ENCODE measurements at regions not wholly inside any gene's neighbourhood (a gene's known extent, or its start where the extent isn't known, plus 50 kb on each side); places are given as distances from the start of the nearest gene placed in this dataset.

GRCh38 chr10:100618632-100619255, 83.0 kb downstream of the HIF1AN start:
- Histone ChIP-seq H3K9me3 (ENCODE audit: control insufficient read depth, insufficient read depth, low read length) (no peaks in the 10 kb centered on the region), H3K4me1 (ENCODE audit: control insufficient read depth, insufficient read depth, low read length) (no peaks in the 10 kb centered on the region), H3K4ac (ENCODE audit: low read depth, low read length) (no peak overlapping the region), H3K27me3 (ENCODE audit: control insufficient read depth, insufficient read depth, low read length) (peaks cover 47% of the 10 kb centered on the region), H2AK5ac (ENCODE audit: low read depth, low read length) (no peak overlapping the region), H3K4me2 (ENCODE audit: low read depth, low read length) (no peak overlapping the region), H4K8ac (ENCODE audit: low read depth in 2 of 2, low read length in 2 of 2) (no peak overlapping the region), H2BK20ac (ENCODE audit: low read depth, low read length) (no peak overlapping the region), H3K9me1 (ENCODE audit: insufficient read depth, low read length) (no peaks in the 10 kb centered on the region), H2BK120ac (ENCODE audit: low read depth, low read length) (no peak overlapping the region), H2AFZ (replicated peaks; ENCODE audit: low read length, poor library complexity) (no peak overlapping the region), H2AK9ac (replicated peaks; ENCODE audit: low read depth, low read length, poor library complexity) (no peak overlapping the region), H3K27ac (ENCODE audit: insufficient read depth, low read length) (no peak overlapping the region), H4K5ac (ENCODE audit: low read depth, low read length) (no peak overlapping the region), H4K91ac (ENCODE audit: insufficient read depth, low read depth, low read length) (no peak overlapping the region), H3K56ac (ENCODE audit: extremely low read depth, insufficient read depth, low read length) (no peak overlapping the region), H2BK15ac (ENCODE audit: low read depth, low read length) (no peak overlapping the region), H3K79me1 (ENCODE audit: low read depth in 1 of 2, low read length in 2 of 2) (no peaks in the 10 kb centered on the region), H3K18ac (ENCODE audit: low read depth, low read length) (no peak overlapping the region), H3K14ac (replicated peaks; ENCODE audit: low read depth, low read length) (no peak overlapping the region), H4K20me1 (ENCODE audit: insufficient read depth, low read length) (no peaks in the 10 kb centered on the region), H3K23ac (ENCODE audit: low read depth, low read length) (no peak overlapping the region), H2BK5ac (ENCODE audit: low read depth, low read length, poor library complexity, severe bottlenecking) (no peak overlapping the region), H3K4me3 (ENCODE audit: insufficient read depth, low read depth, low read length) (no peak overlapping the region), H3K9ac (ENCODE audit: low read depth, low read length) (no peak overlapping the region), H3K36me3 (ENCODE audit: control insufficient read depth, insufficient read depth, low read length) (no peaks in the 10 kb centered on the region)
- ChIA-PET CTCF (no interaction called here), POLR2A (ENCODE audit: unreplicated experiment) (no interaction called here)
- 20% methylated on average over 1 of the region's 5 CpGs; no CpG with 5 or more reads in 1 of the 2 experiments for WGBS, 2 experiments (ENCODE audit: extremely low coverage in 2 of 2, insufficient read length in 1 of 2)
- intact Hi-C loops (cut with micrococcal nuclease) = no loop called here
- dilution Hi-C loops (cut with HindIII; ENCODE audit: low sequenced_read_pairs, unreplicated experiment) = no loop called here
- ATAC-seq (ENCODE audit: low read depth) = no peak
- BruUV-seq (replicated peaks) = no TSS peak
- TF ChIP-seq MAFK (IDR thresholded peaks at IDR 0.05; ENCODE audit: low read depth, low read length) = no peak
- no peak for TF ChIP-seq CTCF (conservative IDR thresholded peaks at IDR 0.05; ENCODE audit: low read depth, low read length)
- TF ChIP-seq SMC3 (IDR thresholded peaks at IDR 0.05; ENCODE audit: low read depth, low read length) = no peak
- TF ChIP-seq RCOR1 (IDR thresholded peaks at IDR 0.05; ENCODE audit: insufficient replicate concordance, low read length) = no peak
- no peak for TF ChIP-seq CHD1 (IDR thresholded peaks at IDR 0.05; ENCODE audit: low read depth, low read length)
- TF ChIP-seq POLR2A (IDR thresholded peaks at IDR 0.05; ENCODE audit: low read depth, low read length) = no peak
- TF ChIP-seq MAZ (IDR thresholded peaks at IDR 0.05; ENCODE audit: borderline replicate concordance, low read depth, low read length) = no peak
- no peak for TF ChIP-seq ELK1 (IDR thresholded peaks at IDR 0.05; ENCODE audit: borderline replicate concordance, low read depth, low read length)
- TF ChIP-seq CEBPB (IDR thresholded peaks at IDR 0.05; ENCODE audit: low read depth, low read length) = no peak
- no peak for TF ChIP-seq BHLHE40 (IDR thresholded peaks at IDR 0.05; ENCODE audit: low read depth, low read length)
- no peak for TF ChIP-seq MXI1 (IDR thresholded peaks at IDR 0.05; ENCODE audit: borderline replicate concordance, low read depth, low read length)
- no peak for TF ChIP-seq RFX5 (IDR thresholded peaks at IDR 0.05; ENCODE audit: low read depth, low read length)
- TF ChIP-seq FOS (IDR thresholded peaks at IDR 0.05; ENCODE audit: low read depth, low read length) = no peak
- TF ChIP-seq RAD21 (IDR thresholded peaks at IDR 0.05; ENCODE audit: low read length) = no peak
- no peak for TF ChIP-seq USF2 (IDR thresholded peaks at IDR 0.05; ENCODE audit: low read depth, low read length)
- TF ChIP-seq NFE2L2 (IDR thresholded peaks at IDR 0.05; ENCODE audit: low read depth, low read length) = no peak
- DNase-seq = no peak
- in situ Hi-C loops (cut with MboI; ENCODE audit: low sequenced_read_pairs) = no loop called here
